ENCODE measurements at regions not wholly inside any gene's neighbourhood (a gene's known extent, or its start where the extent isn't known, plus 50 kb on each side); places are given as distances from the start of the nearest gene placed in this dataset.

- no peaks in the 10 kb centered on the region for H3K36me3 ChIP-seq (ENCODE audit: control insufficient read depth in 1 of 2, insufficient read depth in 2 of 2, low read length in 2 of 2)
- H3K79me2 ChIP-seq (ENCODE audit: insufficient read depth, low read length), result no peaks in the 10 kb centered on the region
- H3K4me3 ChIP-seq (replicated peaks in 1 of 2; ENCODE audit: low read depth in 1 of 2, low read length in 2 of 2), result no peak overlapping the region
- H3K27ac ChIP-seq (ENCODE audit: low read depth, low read length), result no peak overlapping the region
- no peak for TF ChIP-seq ELF1 (IDR thresholded peaks at IDR 0.05; ENCODE audit: borderline replicate concordance, low read depth)
- no peak for TF ChIP-seq JUND (IDR thresholded peaks at IDR 0.05)
- TF ChIP-seq ZNF274 (IDR thresholded peaks at IDR 0.05; ENCODE audit: low read depth, low read length), result no peak
- no peak for TF ChIP-seq RAD21 (IDR thresholded peaks at IDR 0.05; ENCODE audit: low read depth)
- TF ChIP-seq SRF (IDR thresholded peaks at IDR 0.05; ENCODE audit: low read depth), result no peak
- no peak for TF ChIP-seq ZFX (IDR thresholded peaks at IDR 0.05)
- no TSS peak for BruUV-seq (replicated peaks)
- no peaks in the 10 kb centered on the region for H3K27me3 ChIP-seq (ENCODE audit: insufficient read depth, low read length)
- H3K9me3 ChIP-seq (ENCODE audit: control insufficient read depth in 1 of 2, insufficient read depth in 1 of 2, low read depth in 1 of 2, low read length in 2 of 2), result no peaks in the 10 kb centered on the region
- CTCF ChIA-PET, result no interaction called here
- no peak for DNase-seq (ENCODE audit: low read depth, low spot score)
- intact Hi-C loops (cut with micrococcal nuclease), result no loop called here
- H3K4me2 ChIP-seq (ENCODE audit: low read length), result no peak overlapping the region
- no peaks in the 10 kb centered on the region for H3K4me1 ChIP-seq (ENCODE audit: control insufficient read depth in 1 of 2, insufficient read depth in 2 of 2, low read length in 2 of 2)
- H2AFZ ChIP-seq (ENCODE audit: low read depth, low read length, poor library complexity, severe bottlenecking), result no peak overlapping the region
- ATAC-seq, result no peak
- H3K9me2 ChIP-seq (ENCODE audit: insufficient read depth), result no peaks in the 10 kb centered on the region
- POLR2A ChIA-PET, result no interaction called here
- H4K20me1 ChIP-seq (ENCODE audit: insufficient read depth), result no peaks in the 10 kb centered on the region
- H3K9ac ChIP-seq (ENCODE audit: low read length), result no peak overlapping the region
- RAD21 ChIA-PET (ENCODE audit: low non-redundant PET in 1 of 2, low total read pairs in 2 of 2, uncharacterized antibody in 2 of 2, unreplicated experiment in 2 of 2), result no interaction called here
Measured at GRCh38 chr2:8352989-8353388, 328.9 kb upstream of the ID2 start.

GRCh38 chr2:8355102-8355859 is 326.6 kb upstream of the ID2 start:
- no TSS peak for BruUV-seq (replicated peaks)
- intact Hi-C loops (cut with micrococcal nuclease), result no loop called here
- no peak for ATAC-seq

More at GRCh38 chr2:8355102-8355859, 326.6 kb upstream of the ID2 start:
- H3K27me3 ChIP-seq (ENCODE audit: insufficient read depth, low read length), result no peaks in the 10 kb centered on the region
- H3K9me2 ChIP-seq (ENCODE audit: insufficient read depth), result no peaks in the 10 kb centered on the region
- H3K9me3 ChIP-seq (ENCODE audit: control insufficient read depth in 1 of 2, insufficient read depth in 1 of 2, low read depth in 1 of 2, low read length in 2 of 2), result no peaks in the 10 kb centered on the region
- no peak overlapping the region for H2AFZ ChIP-seq (ENCODE audit: low read depth, low read length, poor library complexity, severe bottlenecking)
- H3K27ac ChIP-seq (ENCODE audit: low read depth, low read length), result no peak overlapping the region
- H3K36me3 ChIP-seq (ENCODE audit: control insufficient read depth in 1 of 2, insufficient read depth in 2 of 2, low read length in 2 of 2), result no peaks in the 10 kb centered on the region
- ChIA-PET POLR2A (no interaction called here), RAD21 (ENCODE audit: low non-redundant PET in 1 of 2, low total read pairs in 2 of 2, uncharacterized antibody in 2 of 2, unreplicated experiment in 2 of 2) (no interaction called here), CTCF (no interaction called here)
- H4K20me1 ChIP-seq (ENCODE audit: insufficient read depth), result no peaks in the 10 kb centered on the region
- no peak overlapping the region for H3K9ac ChIP-seq (ENCODE audit: low read length)
- 0 out of 2 replicates have a peak, but pooled peaks have one; percentile 15 for TF ChIP-seq CEBPB (IDR thresholded peaks at IDR 0.05; ENCODE audit: low read depth)
- TF ChIP-seq SIN3A (IDR thresholded peaks at IDR 0.05; ENCODE audit: low read depth), result no peak
- DNase-seq (ENCODE audit: low read depth, low spot score), result no peak
- H3K79me2 ChIP-seq (ENCODE audit: insufficient read depth, low read length), result no peaks in the 10 kb centered on the region
- H3K4me2 ChIP-seq (ENCODE audit: low read length), result no peak overlapping the region
- no peaks in the 10 kb centered on the region for H3K4me1 ChIP-seq (ENCODE audit: control insufficient read depth in 1 of 2, insufficient read depth in 2 of 2, low read length in 2 of 2)
- no peak overlapping the region for H3K4me3 ChIP-seq (replicated peaks in 1 of 2; ENCODE audit: low read depth in 1 of 2, low read length in 2 of 2)
